GM12878 (cell line): ENCODE measurements at regions not wholly inside any gene's neighbourhood (a gene's known extent, or its start where the extent isn't known, plus 50 kb on each side); places are given as distances from the start of the nearest gene placed in this dataset.

Experiments used
- ATAC-seq: fragments of 200-7000 bp; cut with Tn5 transposase; 3 replicates; pipeline ENCODE4 v1.9.1; 2020; ENCODE audit warnings: mild to moderate bottlenecking, moderate library complexity
- BruUV-seq: library from RNA; stranded (reverse); fragments of 400-500 nt; replicated peaks from 2 replicates; lab custom pipeline; 2021; lab: Mats Ljungman, UMichigan
- CTCF ChIA-PET: fragments of 300-600 bp; sonication (Branson Sonifier 250); formaldehyde crosslinking; extraction: SDS; loops from one replicate; lab custom pipeline; 2021; ENCODE audit warnings: inconsistent platforms; lab: Yijun Ruan, JAX
- POLR2A ChIA-PET: fragments of 350-600 bp; formaldehyde crosslinking; extraction: SDS; loops from one replicate; lab custom pipeline; 2021; ENCODE audit warnings: inconsistent platforms; lab: Charles Lee
- RAD21 ChIA-PET: fragments of 300-600 bp; sonication (Branson Sonifier 250); formaldehyde crosslinking; loops from one replicate; lab custom pipeline; 2023; ENCODE audit warnings: antibody characterized with exemption; ENCODE audit not compliant: unreplicated experiment; lab: Charles Lee
- SMC1A ChIA-PET: fragments of 300-600 bp; sonication (Branson Sonifier 250); formaldehyde crosslinking; loops from one replicate; lab custom pipeline; 2023; ENCODE audit not compliant: unreplicated experiment, uncharacterized antibody; lab: Charles Lee
- DNase-seq: peaks from one replicate; pipeline ENCODE4 v3.0.0-alpha.2; 2011; ENCODE audit warnings: low read depth, low spot score
- FAIRE-seq: peaks from 3 replicates; lab custom pipeline; 2011; peaks lifted over from hg19 to GRCh38; lab: Jason Lieb, UNC
- H2AFZ ChIP-seq: 2 replicates; pipeline ENCODE4 v1.6.0; 2011; ENCODE audit warnings: low read depth, low read length, control low read depth; ENCODE audit not compliant: control insufficient read depth
- H3K27ac ChIP-seq: 2 replicates; pipeline ENCODE4 v1.5.1; 2011; ENCODE audit warnings: control low read depth; ENCODE audit not compliant: control insufficient read depth, insufficient read depth
- H3K27me3 ChIP-seq, 2 experiments: replicated peaks in 1 of 2; 2 replicates each; pipeline versions ENCODE4 v1.6.0 to v1.6.1; 2011; ENCODE audit warnings: low read length in 1 of 2; ENCODE audit not compliant: control insufficient read depth in 2 of 2, insufficient read depth in 2 of 2
- H3K36me3 ChIP-seq, 2 experiments: 2 replicates each; pipeline ENCODE4 v1.5.1; 2011; ENCODE audit warnings: low read length in 1 of 2; ENCODE audit not compliant: control insufficient read depth in 2 of 2, insufficient read depth in 2 of 2
- H3K4me1 ChIP-seq: 2 replicates; pipeline ENCODE4 v1.6.1; 2011; ENCODE audit warnings: mild to moderate bottlenecking, low read length, moderate library complexity, mixed read lengths; ENCODE audit not compliant: control insufficient read depth, insufficient read depth
- H3K4me2 ChIP-seq: 2 replicates; pipeline ENCODE4 v1.6.0; 2011; ENCODE audit warnings: control low read depth; ENCODE audit not compliant: control insufficient read depth, insufficient read depth
- H3K4me3 ChIP-seq: fragments of 200-600 bp; sonication (generic); 2 replicates; pipeline ENCODE4 v1.5.1; 2016
- H3K79me2 ChIP-seq: 2 replicates; pipeline ENCODE4 v1.6.0; 2011; ENCODE audit warnings: low read length; ENCODE audit not compliant: control insufficient read depth, insufficient read depth
- H3K9ac ChIP-seq: 2 replicates; pipeline ENCODE4 v1.8.0; 2011; ENCODE audit warnings: low read length, control low read depth, mixed read lengths; ENCODE audit not compliant: control insufficient read depth, insufficient read depth
- H3K9me3 ChIP-seq: replicated peaks from 3 replicates; pipeline ENCODE4 v1.5.1; 2011; ENCODE audit warnings: mild to moderate bottlenecking, low read length; ENCODE audit not compliant: control insufficient read depth, insufficient read depth
- H4K20me1 ChIP-seq: 2 replicates; pipeline ENCODE4 v1.6.0; 2011; ENCODE audit not compliant: control insufficient read depth, insufficient read depth
- CBFB ChIP-seq: IDR thresholded peaks from 2 replicates; pipeline ENCODE4 v1.6.1; 2016; ENCODE audit warnings: antibody characterized with exemption, low read depth
- CBX5 ChIP-seq: sonication (generic); IDR thresholded peaks from 2 replicates; pipeline ENCODE4 v1.6.1; 2016; ENCODE audit warnings: low read depth, moderate library complexity, mild to moderate bottlenecking, inconsistent platforms
- HDGF ChIP-seq: fragments of 450-650 bp; IDR thresholded peaks from 2 replicates; pipeline ENCODE4 v1.6.1; 2016; ENCODE audit warnings: antibody characterized with exemption
- JUND ChIP-seq: IDR thresholded peaks from 2 replicates; pipeline ENCODE4 v1.6.1; 2012; ENCODE audit warnings: low read depth, mild to moderate bottlenecking, low read length, improper control_type of control experiment, moderate library complexity
- KAT2A ChIP-seq: conservative IDR thresholded peaks from 2 replicates; pipeline ENCODE4 v1.6.1; 2011; ENCODE audit warnings: low read depth, low read length; ENCODE audit not compliant: control insufficient read depth
- NR2C2 ChIP-seq: IDR thresholded peaks from 2 replicates; pipeline ENCODE4 v1.6.1; 2011; ENCODE audit warnings: borderline replicate concordance, low read depth; ENCODE audit not compliant: control insufficient read depth, insufficient read length
- PRDM15 ChIP-seq: fragments of 450-650 bp; formaldehyde crosslinking; IDR thresholded peaks from 2 replicates; pipeline ENCODE4 v1.4.0; 2020; ENCODE audit warnings: mild to moderate bottlenecking, moderate library complexity
- RFX5 ChIP-seq: IDR thresholded peaks from 2 replicates; pipeline ENCODE4 v1.6.1; 2011; ENCODE audit warnings: low read depth, low read length, improper control_type of control experiment
- SKIL ChIP-seq: fragments of 450-650 bp; IDR thresholded peaks from 2 replicates; pipeline ENCODE4 v1.6.1; 2017; ENCODE audit warnings: mild to moderate bottlenecking, low read depth, inconsistent platforms; ENCODE audit not compliant: poor library complexity, severe bottlenecking
- STAT3 ChIP-seq: IDR thresholded peaks from 2 replicates; pipeline ENCODE4 v1.6.1; 2011; ENCODE audit warnings: low read depth, low read length, improper control_type of control experiment
- TCF3 ChIP-seq: IDR thresholded peaks from 2 replicates; pipeline ENCODE4 v1.6.1; 2012; ENCODE audit warnings: low read depth, mild to moderate bottlenecking, low read length, borderline replicate concordance; ENCODE audit not compliant: insufficient read depth
- ZNF687 ChIP-seq: fragments of 450-650 bp; IDR thresholded peaks from 2 replicates; pipeline ENCODE4 v1.6.1; 2017; ENCODE audit warnings: mild to moderate bottlenecking, moderate library complexity
- ZZZ3 ChIP-seq: IDR thresholded peaks from 2 replicates; pipeline ENCODE4 v1.6.1; 2011; ENCODE audit warnings: low read depth; ENCODE audit not compliant: control insufficient read depth, insufficient read length
- WGBS: methylation state at CpG from one replicate; pipeline ENCODE4 v1.1.6; 2016; ENCODE audit warnings: low lambda C conversion rate; ENCODE audit not compliant: insufficient replicate concordance, insufficient coverage; ENCODE audit errors: missing lambda C conversion rate; 5-methylcytosine and 5-hydroxymethylcytosine counted together
- in situ Hi-C: fragments of 300-500 bp; cut with MboI; formaldehyde crosslinking; loops from 9 replicates; pipeline ENCODE4 v1.14.3; 2018; ENCODE audit warnings: mixed read lengths
- intact Hi-C: fragments of 100-400 bp; cut with micrococcal nuclease; formaldehyde crosslinking; loops from one replicate; pipeline ENCODE4 v1.14.2; 2022; ENCODE audit not compliant: unreplicated experiment

- TF ChIP-seq PRDM15 (CRISPR knock-in tag), result no peak
Observed at GRCh38 chr9:116042321-116042720, 111.3 kb upstream of the PAPPA start (continued).

- POLR2A ChIA-PET, result no interaction called here
- no peak overlapping the region for H3K27ac ChIP-seq
- no TSS peak for BruUV-seq
- no peak for TF ChIP-seq STAT3
- TF ChIP-seq SKIL, result no peak
- TF ChIP-seq HDGF, result no peak
- TF ChIP-seq JUND, result no peak
- no peak for TF ChIP-seq ZNF687
- no peak for TF ChIP-seq ZZZ3
- no peak for TF ChIP-seq TCF3
- no peak for TF ChIP-seq RFX5
- TF ChIP-seq NR2C2, result no peak
- no peak for TF ChIP-seq CBFB
- TF ChIP-seq CBX5, result no peak
- TF ChIP-seq KAT2A, result no peak
Observed at GRCh38 chr9:116045083-116045482, 108.5 kb upstream of the PAPPA start.

More at GRCh38 chr9:116045083-116045482, 108.5 kb upstream of the PAPPA start:
- no peaks in the 10 kb centered on the region for H3K36me3 ChIP-seq
- intact Hi-C loops (no loop called here), in situ Hi-C loops (no loop called here)
- H3K9me3 ChIP-seq, result no peaks in the 10 kb centered on the region
- WGBS, result 72% methylated on average over 2 of the region's 2 CpGs
- H3K4me2 ChIP-seq, result no peak overlapping the region
- ChIA-PET SMC1A (no interaction called here), CTCF (no interaction called here), RAD21 (no interaction called here)
- FAIRE-seq (no peak), DNase-seq (no peak), ATAC-seq (no peak)
- H4K20me1 ChIP-seq, result no peaks in the 10 kb centered on the region
- no peak overlapping the region for H2AFZ ChIP-seq
- H3K4me3 ChIP-seq, result no peak overlapping the region
- no peak overlapping the region for H3K9ac ChIP-seq
- H3K27me3 ChIP-seq, result no peaks in the 10 kb centered on the region
- no peaks in the 10 kb centered on the region for H3K4me1 ChIP-seq
- no peaks in the 10 kb centered on the region for H3K79me2 ChIP-seq
